ENCODE measurements at regions not wholly inside any gene's neighbourhood (a gene's known extent, or its start where the extent isn't known, plus 50 kb on each side); places are given as distances from the start of the nearest gene placed in this dataset.

- in situ Hi-C loops (cut with HindIII; ENCODE audit: low sequenced_read_pairs) = no loop called here
Measured at GRCh38 chr9:12923468-12924009, 148.7 kb downstream of the LURAP1L start.

GRCh38 chr9:12930906-12931305, 156.1 kb downstream of the LURAP1L start:
- in situ Hi-C loops (cut with HindIII; ENCODE audit: low sequenced_read_pairs) = no loop called here

GRCh38 chr9:12933957-12934356, 159.1 kb downstream of the LURAP1L start:
- in situ Hi-C loops (cut with HindIII; ENCODE audit: low sequenced_read_pairs) = no loop called here

GRCh38 chr9:12934545-12935272, 159.9 kb downstream of the LURAP1L start:
- in situ Hi-C loops (cut with HindIII; ENCODE audit: low sequenced_read_pairs) = no loop called here

GRCh38 chr9:12935714-12936113, 160.9 kb downstream of the LURAP1L start:
- in situ Hi-C loops (cut with HindIII; ENCODE audit: low sequenced_read_pairs) = no loop called here

- in situ Hi-C loops (cut with HindIII; ENCODE audit: low sequenced_read_pairs) = no loop called here
Measured at GRCh38 chr9:12954441-12954840, 179.6 kb downstream of the LURAP1L start.

- in situ Hi-C loops (cut with HindIII; ENCODE audit: low sequenced_read_pairs) = no loop called here
Measured at GRCh38 chr9:12955510-12956163, 180.8 kb downstream of the LURAP1L start.

- in situ Hi-C loops (cut with HindIII; ENCODE audit: low sequenced_read_pairs) = no loop called here
Measured at GRCh38 chr9:12956261-12956660, 181.4 kb downstream of the LURAP1L start.

GRCh38 chr9:12956805-12957204, 182.0 kb downstream of the LURAP1L start:
- in situ Hi-C loops (cut with HindIII; ENCODE audit: low sequenced_read_pairs) = no loop called here

GRCh38 chr9:12958279-12958678, 183.5 kb downstream of the LURAP1L start:
- in situ Hi-C loops (cut with HindIII; ENCODE audit: low sequenced_read_pairs) = no loop called here

- in situ Hi-C loops (cut with HindIII; ENCODE audit: low sequenced_read_pairs) = no loop called here
Measured at GRCh38 chr9:12958708-12959107, 183.9 kb downstream of the LURAP1L start.

GRCh38 chr9:12961276-12961809, 186.5 kb downstream of the LURAP1L start:
- in situ Hi-C loops (cut with HindIII; ENCODE audit: low sequenced_read_pairs) = no loop called here

- in situ Hi-C loops (cut with HindIII; ENCODE audit: low sequenced_read_pairs) = no loop called here
Measured at GRCh38 chr9:12963537-12963936, 188.7 kb downstream of the LURAP1L start.

GRCh38 chr9:12964271-12964670, 189.5 kb downstream of the LURAP1L start:
- in situ Hi-C loops (cut with HindIII; ENCODE audit: low sequenced_read_pairs) = no loop called here

GRCh38 chr9:12965303-12965702, 190.5 kb downstream of the LURAP1L start:
- in situ Hi-C loops (cut with HindIII; ENCODE audit: low sequenced_read_pairs) = no loop called here

GRCh38 chr9:12968093-12968492, 193.3 kb downstream of the LURAP1L start:
- in situ Hi-C loops (cut with HindIII; ENCODE audit: low sequenced_read_pairs) = no loop called here

GRCh38 chr9:12972608-12973589, 198.1 kb downstream of the LURAP1L start:
- in situ Hi-C loops (cut with HindIII; ENCODE audit: low sequenced_read_pairs) = no loop called here

GRCh38 chr9:12973710-12974109, 198.9 kb downstream of the LURAP1L start:
- in situ Hi-C loops (cut with HindIII; ENCODE audit: low sequenced_read_pairs) = no loop called here

GRCh38 chr9:12974671-12975070, 199.9 kb downstream of the LURAP1L start:
- in situ Hi-C loops (cut with HindIII; ENCODE audit: low sequenced_read_pairs) = no loop called here

GRCh38 chr9:12975496-12975895, 200.7 kb downstream of the LURAP1L start:
- in situ Hi-C loops (cut with HindIII; ENCODE audit: low sequenced_read_pairs) = no loop called here
